ENCODE measurements at regions not wholly inside any gene's neighbourhood (a gene's known extent, or its start where the extent isn't known, plus 50 kb on each side); places are given as distances from the start of the nearest gene placed in this dataset.

DNA sequence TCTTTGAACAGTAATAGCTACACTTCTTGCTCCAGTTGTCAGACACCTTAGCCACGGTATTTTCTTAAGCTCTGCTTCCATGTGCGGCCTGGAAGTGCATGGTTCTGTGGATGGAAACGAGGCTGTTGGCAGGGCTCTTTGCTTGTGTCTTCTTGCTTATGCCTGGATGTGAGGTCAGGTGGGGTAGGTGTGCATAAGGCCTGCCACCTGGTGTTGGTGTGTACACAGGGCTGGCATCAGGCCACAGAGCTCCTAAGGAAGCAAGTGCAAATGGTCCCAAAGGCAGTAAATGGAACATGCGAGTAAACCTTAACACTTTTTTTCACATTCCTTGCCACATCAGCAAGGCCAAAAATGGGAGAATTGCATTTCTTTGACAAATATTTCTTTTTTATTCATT lies 158.1 kb upstream of the GMDS start:
- Histone ChIP-seq H3K4me3 (no peak overlapping the region), H3K36me3 (no peaks in the 10 kb centered on the region), H3K9me3 (no peaks in the 10 kb centered on the region), H3K27ac (no peak overlapping the region), H3K4me1 (ENCODE audit: insufficient read depth) (no peaks in the 10 kb centered on the region), H3K27me3 (no peaks in the 10 kb centered on the region)
- TF ChIP-seq POLR2A (IDR thresholded peaks at IDR 0.05) (no peak), EP300 (IDR thresholded peaks at IDR 0.05) (no peak)
- TF ChIP-seq, protein P1, sequence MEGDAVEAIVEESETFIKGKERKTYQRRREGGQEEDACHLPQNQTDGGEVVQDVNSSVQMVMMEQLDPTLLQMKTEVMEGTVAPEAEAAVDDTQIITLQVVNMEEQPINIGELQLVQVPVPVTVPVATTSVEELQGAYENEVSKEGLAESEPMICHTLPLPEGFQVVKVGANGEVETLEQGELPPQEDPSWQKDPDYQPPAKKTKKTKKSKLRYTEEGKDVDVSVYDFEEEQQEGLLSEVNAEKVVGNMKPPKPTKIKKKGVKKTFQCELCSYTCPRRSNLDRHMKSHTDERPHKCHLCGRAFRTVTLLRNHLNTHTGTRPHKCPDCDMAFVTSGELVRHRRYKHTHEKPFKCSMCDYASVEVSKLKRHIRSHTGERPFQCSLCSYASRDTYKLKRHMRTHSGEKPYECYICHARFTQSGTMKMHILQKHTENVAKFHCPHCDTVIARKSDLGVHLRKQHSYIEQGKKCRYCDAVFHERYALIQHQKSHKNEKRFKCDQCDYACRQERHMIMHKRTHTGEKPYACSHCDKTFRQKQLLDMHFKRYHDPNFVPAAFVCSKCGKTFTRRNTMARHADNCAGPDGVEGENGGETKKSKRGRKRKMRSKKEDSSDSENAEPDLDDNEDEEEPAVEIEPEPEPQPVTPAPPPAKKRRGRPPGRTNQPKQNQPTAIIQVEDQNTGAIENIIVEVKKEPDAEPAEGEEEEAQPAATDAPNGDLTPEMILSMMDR (IDR thresholded peaks at IDR 0.05) = no peak
- intact Hi-C loops (cut with DNase I) = no loop called here
- no peak for DNase-seq
- WGBS, 3 donors = 90 to 93% (median 93%) methylated on average over 4 of the region's 4 CpGs

DNA sequence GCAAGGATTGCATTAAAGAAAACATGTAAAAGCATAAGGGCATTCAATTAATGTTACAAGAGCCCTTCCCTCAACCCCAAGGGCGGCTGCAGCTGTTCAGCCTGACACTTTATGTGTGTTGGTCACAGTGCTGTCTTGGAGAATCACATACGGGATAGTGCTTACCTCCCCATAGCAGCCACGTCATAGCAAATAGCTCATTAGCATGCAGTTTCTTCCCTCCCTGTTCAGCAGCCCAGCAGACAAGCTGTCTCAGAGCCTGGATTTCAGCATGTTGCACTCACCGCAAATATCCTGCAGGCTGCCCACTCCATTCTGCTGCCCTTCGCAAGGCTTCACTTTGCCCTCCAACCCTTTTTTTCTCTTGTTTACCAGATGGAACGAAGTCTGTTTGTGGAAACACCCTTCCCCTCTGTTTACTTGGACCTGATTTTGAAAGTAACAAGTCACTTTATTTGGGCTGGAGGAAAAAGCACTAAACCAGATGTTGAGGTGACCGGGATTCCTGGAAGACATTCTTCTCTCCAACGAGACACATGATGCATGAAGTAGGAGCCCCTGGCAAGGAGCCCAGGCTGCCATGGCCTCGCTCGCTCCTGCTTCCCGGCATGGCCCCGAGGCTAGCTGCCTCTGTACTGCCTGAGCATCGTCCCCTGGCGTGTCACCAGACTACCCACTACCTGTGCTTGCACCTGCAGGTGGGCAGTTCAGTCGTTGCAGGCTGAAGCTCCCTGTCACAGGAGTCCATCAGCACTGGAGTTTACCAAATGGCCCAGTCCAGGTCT lies 151.6 kb upstream of the GMDS start:
- H3K36me3 ChIP-seq = no peaks in the 10 kb centered on the region
- no peak for TF ChIP-seq EP300 (IDR thresholded peaks at IDR 0.05)
- TF ChIP-seq POLR2A (IDR thresholded peaks at IDR 0.05) = no peak
- TF ChIP-seq, protein P1 (IDR thresholded peaks at IDR 0.05) = no peak
- no peak for DNase-seq
- no peak overlapping the region for H3K4me3 ChIP-seq
- 55 to 65% (median 62%) methylated on average over 15 of the region's 15 CpGs for WGBS, 3 donors
- intact Hi-C loops (cut with DNase I) = no loop called here
- H3K9me3 ChIP-seq = no peaks in the 10 kb centered on the region
- no peak overlapping the region for H3K27ac ChIP-seq
- H3K4me1 ChIP-seq (ENCODE audit: insufficient read depth) = no peaks in the 10 kb centered on the region
- no peaks in the 10 kb centered on the region for H3K27me3 ChIP-seq

DNA sequence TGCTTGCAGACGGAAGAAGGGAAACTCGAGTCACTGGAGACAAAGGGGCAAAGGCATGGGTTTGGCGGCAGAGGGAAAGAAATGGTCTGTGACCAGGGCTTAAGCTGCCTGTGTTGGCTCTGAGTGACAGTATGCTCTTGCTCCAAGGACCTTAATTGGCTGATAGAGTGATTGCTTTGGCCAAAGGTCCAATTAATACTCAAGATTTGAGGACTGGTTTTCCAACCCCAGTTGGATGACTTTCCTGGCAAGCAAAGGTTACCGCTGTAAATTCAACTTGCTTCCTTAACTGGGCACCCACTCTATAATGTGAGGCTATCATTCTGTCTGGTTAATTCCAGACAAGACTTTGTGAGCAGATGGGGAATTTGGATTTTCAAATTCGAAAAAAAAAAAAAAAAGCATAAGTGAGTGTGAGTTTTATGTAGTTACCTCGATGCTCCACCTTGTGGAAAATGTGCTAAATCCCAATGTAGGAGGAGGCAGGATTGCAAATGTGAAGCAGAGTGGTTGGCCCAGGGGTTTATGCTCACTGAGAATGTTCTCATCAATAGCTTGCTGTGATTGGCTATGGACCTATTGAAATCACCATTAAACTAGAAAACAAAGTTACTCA lies 150.7 kb upstream of the GMDS start:
- TF ChIP-seq, protein P1 (IDR thresholded peaks at IDR 0.05) = no peak
- no peak for TF ChIP-seq POLR2A (IDR thresholded peaks at IDR 0.05)
- no peak for TF ChIP-seq EP300 (IDR thresholded peaks at IDR 0.05)
- Histone ChIP-seq H3K4me1 (ENCODE audit: insufficient read depth) (no peaks in the 10 kb centered on the region), H3K27me3 (no peaks in the 10 kb centered on the region), H3K4me3 (no peak overlapping the region), H3K27ac (no peak overlapping the region), H3K36me3 (no peaks in the 10 kb centered on the region), H3K9me3 (no peaks in the 10 kb centered on the region)
- 81 to 84% (median 82%) methylated on average over 6 of the region's 6 CpGs for WGBS, 3 donors
- DNase-seq = no peak
- intact Hi-C loops (cut with DNase I) = no loop called here

DNA sequence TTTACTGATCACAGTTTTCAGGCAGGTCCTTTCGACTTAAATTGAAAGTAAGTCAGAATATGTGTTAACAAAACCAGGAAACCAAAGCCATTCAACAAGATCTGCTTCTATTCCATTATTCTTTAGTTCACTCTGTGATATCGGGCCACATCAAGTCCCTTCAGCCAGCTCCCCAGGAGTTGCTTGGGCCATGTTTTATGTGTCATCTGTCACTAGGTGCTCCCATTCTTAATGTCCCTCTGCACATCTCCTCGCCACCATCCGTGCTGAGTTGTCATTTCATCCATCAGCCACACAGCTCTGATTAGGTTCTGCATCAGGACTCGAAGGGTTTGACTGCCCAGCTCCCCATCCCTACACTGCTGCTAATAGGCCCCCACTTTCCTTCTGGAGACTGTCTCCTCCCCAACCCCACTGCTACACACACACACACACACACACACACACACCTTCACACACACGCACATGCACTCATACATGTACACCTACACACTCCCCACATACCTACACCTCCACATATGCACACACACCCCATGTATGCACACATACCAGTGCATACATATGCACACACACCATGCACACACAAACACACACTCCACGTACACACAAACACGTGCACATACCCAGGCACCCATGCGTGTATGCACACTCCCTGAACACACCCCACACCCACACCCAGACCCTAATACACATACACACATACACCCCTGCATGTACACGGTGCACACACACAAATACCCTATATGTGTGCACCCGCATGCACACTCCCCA lies 143.3 kb upstream of the GMDS start:
- Histone ChIP-seq H3K36me3 (no peaks in the 10 kb centered on the region), H3K4me3 (no peak overlapping the region), H3K4me1 (ENCODE audit: insufficient read depth) (no peaks in the 10 kb centered on the region), H3K9me3 (no peaks in the 10 kb centered on the region), H3K27me3 (no peaks in the 10 kb centered on the region), H3K27ac (no peak overlapping the region)
- no peak for DNase-seq
- 85 to 95% (median 95%) methylated on average over 11 of the region's 11 CpGs for WGBS, 3 donors
- TF ChIP-seq, protein P1 (IDR thresholded peaks at IDR 0.05) = no peak
- TF ChIP-seq EP300 (IDR thresholded peaks at IDR 0.05) = no peak
- no peak for TF ChIP-seq POLR2A (IDR thresholded peaks at IDR 0.05)
- intact Hi-C loops (cut with DNase I) = no loop called here
